ENCODE measurements at regions not wholly inside any gene's neighbourhood (a gene's known extent, or its start where the extent isn't known, plus 50 kb on each side); places are given as distances from the start of the nearest gene placed in this dataset.

DNA sequence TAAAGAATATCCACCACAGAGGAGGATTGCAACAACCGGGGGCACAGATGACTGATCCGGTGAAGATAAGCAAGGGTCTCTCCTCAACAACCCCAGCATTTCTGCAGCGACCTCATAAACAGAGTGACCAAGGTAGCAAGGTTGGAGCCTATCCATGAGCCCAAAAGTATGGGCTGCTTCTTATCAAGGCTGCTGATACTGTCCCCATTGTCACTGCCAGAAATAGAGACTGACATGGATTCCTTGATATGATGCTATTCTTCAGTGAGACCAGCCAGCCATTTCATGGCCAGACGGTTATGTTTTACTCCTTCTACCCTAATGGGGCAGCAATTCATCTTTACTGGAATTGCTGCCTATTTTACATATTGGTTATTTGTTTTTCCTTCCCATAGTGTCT lies 61.9 kb upstream of the ARHGAP5 start:
- H3K4me1 ChIP-seq (ENCODE audit: control insufficient read depth, extremely low read depth, insufficient read depth, low read length), result peaks cover 3% of the 10 kb centered on the region
- no peaks in the 10 kb centered on the region for H4K20me1 ChIP-seq (ENCODE audit: control insufficient read depth, extremely low read depth, insufficient read depth, low read length)
- H3K27me3 ChIP-seq (ENCODE audit: control insufficient read depth, insufficient read depth, low read length), result no peaks in the 10 kb centered on the region
- no peaks in the 10 kb centered on the region for H3K9me3 ChIP-seq (ENCODE audit: control insufficient read depth, insufficient read depth, low read depth, low read length)
- no peak overlapping the region for H3K4me2 ChIP-seq (ENCODE audit: extremely low read depth, insufficient read depth, low read length)
- TF ChIP-seq EZH2 (IDR thresholded peaks at IDR 0.05; ENCODE audit: low read length, missing control alignments), result no peak
- TF ChIP-seq, protein P1, sequence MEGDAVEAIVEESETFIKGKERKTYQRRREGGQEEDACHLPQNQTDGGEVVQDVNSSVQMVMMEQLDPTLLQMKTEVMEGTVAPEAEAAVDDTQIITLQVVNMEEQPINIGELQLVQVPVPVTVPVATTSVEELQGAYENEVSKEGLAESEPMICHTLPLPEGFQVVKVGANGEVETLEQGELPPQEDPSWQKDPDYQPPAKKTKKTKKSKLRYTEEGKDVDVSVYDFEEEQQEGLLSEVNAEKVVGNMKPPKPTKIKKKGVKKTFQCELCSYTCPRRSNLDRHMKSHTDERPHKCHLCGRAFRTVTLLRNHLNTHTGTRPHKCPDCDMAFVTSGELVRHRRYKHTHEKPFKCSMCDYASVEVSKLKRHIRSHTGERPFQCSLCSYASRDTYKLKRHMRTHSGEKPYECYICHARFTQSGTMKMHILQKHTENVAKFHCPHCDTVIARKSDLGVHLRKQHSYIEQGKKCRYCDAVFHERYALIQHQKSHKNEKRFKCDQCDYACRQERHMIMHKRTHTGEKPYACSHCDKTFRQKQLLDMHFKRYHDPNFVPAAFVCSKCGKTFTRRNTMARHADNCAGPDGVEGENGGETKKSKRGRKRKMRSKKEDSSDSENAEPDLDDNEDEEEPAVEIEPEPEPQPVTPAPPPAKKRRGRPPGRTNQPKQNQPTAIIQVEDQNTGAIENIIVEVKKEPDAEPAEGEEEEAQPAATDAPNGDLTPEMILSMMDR (conservative IDR thresholded peaks at IDR 0.05 in 1 of 2, IDR thresholded peaks at IDR 0.05 in 1 of 2; ENCODE audit: low read depth in 1 of 2, low read length in 2 of 2), result no peak
- H3K27ac ChIP-seq (ENCODE audit: insufficient read depth, low read length), result no peak overlapping the region
- no peak for DNase-seq (ENCODE audit: low read depth in 2 of 2)
- H3K9ac ChIP-seq (ENCODE audit: insufficient read depth, low read length), result no peak overlapping the region
- no peaks in the 10 kb centered on the region for H3K36me3 ChIP-seq (ENCODE audit: control insufficient read depth, insufficient read depth, low read length)
- H3K4me3 ChIP-seq (replicated peaks in 1 of 4; ENCODE audit: control extremely low read depth in 1 of 4, insufficient read depth in 1 of 4, low read depth in 3 of 4, low read length in 4 of 4), result no peak overlapping the region
- no peak overlapping the region for H2AFZ ChIP-seq (ENCODE audit: low read length)
- H3K79me2 ChIP-seq (ENCODE audit: control insufficient read depth, insufficient read depth, low read length), result no peaks in the 10 kb centered on the region

DNA sequence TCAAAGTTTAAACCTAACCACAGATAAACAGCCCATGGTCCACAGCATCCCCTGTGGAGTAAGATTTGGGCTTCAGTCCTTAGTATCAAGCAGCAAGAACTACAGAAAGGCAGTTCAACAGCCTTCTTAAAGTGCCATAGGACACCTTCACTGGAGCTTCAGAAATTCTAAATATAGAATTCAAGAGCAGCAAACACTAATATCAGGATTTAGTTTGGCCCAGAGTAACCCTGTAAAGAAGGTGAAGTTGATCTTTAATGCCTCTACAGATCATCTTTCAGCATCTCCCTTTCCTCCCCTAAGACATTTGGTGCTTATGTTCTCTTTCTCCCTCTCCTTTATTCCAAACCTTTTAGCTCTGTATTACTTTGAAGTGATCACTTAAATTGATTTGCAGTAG lies 59.5 kb upstream of the ARHGAP5 start:
- no peak for DNase-seq (ENCODE audit: low read depth in 2 of 2)
- Histone ChIP-seq H2AFZ (ENCODE audit: low read length) (no peak overlapping the region), H4K20me1 (ENCODE audit: control insufficient read depth, extremely low read depth, insufficient read depth, low read length) (no peaks in the 10 kb centered on the region), H3K27me3 (ENCODE audit: control insufficient read depth, insufficient read depth, low read length) (no peaks in the 10 kb centered on the region), H3K4me1 (ENCODE audit: control insufficient read depth, extremely low read depth, insufficient read depth, low read length) (no peaks in the 10 kb centered on the region), H3K9ac (ENCODE audit: insufficient read depth, low read length) (no peak overlapping the region), H3K27ac (ENCODE audit: insufficient read depth, low read length) (no peak overlapping the region), H3K79me2 (ENCODE audit: control insufficient read depth, insufficient read depth, low read length) (no peaks in the 10 kb centered on the region), H3K9me3 (ENCODE audit: control insufficient read depth, insufficient read depth, low read depth, low read length) (no peaks in the 10 kb centered on the region), H3K4me2 (ENCODE audit: extremely low read depth, insufficient read depth, low read length) (no peak overlapping the region), H3K36me3 (ENCODE audit: control insufficient read depth, insufficient read depth, low read length) (no peaks in the 10 kb centered on the region), H3K4me3 (replicated peaks in 1 of 4; ENCODE audit: control extremely low read depth in 1 of 4, insufficient read depth in 1 of 4, low read depth in 3 of 4, low read length in 4 of 4) (no peak overlapping the region)
- TF ChIP-seq EZH2 (IDR thresholded peaks at IDR 0.05; ENCODE audit: low read length, missing control alignments), result no peak
- TF ChIP-seq, protein P1 (conservative IDR thresholded peaks at IDR 0.05 in 1 of 2, IDR thresholded peaks at IDR 0.05 in 1 of 2; ENCODE audit: low read depth in 1 of 2, low read length in 2 of 2), result no peak

DNA sequence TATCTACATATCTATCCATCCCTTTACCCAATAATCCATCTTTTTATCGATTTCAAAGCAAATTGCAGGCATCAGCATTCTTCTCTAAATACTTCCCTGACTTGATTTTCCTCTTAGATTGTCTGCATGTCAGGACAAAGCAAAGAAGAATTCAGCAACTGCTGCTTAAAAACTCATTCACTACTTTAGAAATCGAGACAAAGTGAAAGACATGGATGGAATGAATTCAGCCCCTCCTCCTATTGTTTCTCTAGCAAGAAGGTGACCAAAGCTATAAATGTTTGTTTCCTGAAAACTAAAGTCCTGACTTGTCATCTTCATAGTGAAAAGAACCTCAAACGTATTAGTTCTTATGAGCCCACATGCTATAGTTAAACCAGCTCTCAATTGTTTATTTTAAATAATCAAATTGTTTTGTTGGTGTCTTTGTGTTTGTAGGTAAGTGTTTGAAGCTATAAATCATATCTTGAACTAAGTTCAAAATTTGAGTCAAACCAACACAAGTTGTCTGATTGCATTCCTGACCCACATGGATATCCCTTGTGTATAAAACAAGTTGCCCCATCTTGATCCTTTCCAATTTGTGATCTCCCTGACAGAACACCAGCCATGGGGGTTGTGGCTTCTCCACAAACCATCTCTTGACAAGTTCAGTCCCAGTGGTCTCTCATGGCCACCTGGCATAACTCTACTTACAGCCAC lies 58.6 kb upstream of the ARHGAP5 start:
- Histone ChIP-seq H3K9me3 (ENCODE audit: control insufficient read depth, insufficient read depth, low read depth, low read length) (no peaks in the 10 kb centered on the region), H3K4me3 (replicated peaks in 1 of 4; ENCODE audit: control extremely low read depth in 1 of 4, insufficient read depth in 1 of 4, low read depth in 3 of 4, low read length in 4 of 4) (no peak overlapping the region), H3K27me3 (ENCODE audit: control insufficient read depth, insufficient read depth, low read length) (no peaks in the 10 kb centered on the region), H3K4me2 (ENCODE audit: extremely low read depth, insufficient read depth, low read length) (no peak overlapping the region), H3K79me2 (ENCODE audit: control insufficient read depth, insufficient read depth, low read length) (no peaks in the 10 kb centered on the region), H3K9ac (ENCODE audit: insufficient read depth, low read length) (no peak overlapping the region), H4K20me1 (ENCODE audit: control insufficient read depth, extremely low read depth, insufficient read depth, low read length) (no peaks in the 10 kb centered on the region), H3K27ac (ENCODE audit: insufficient read depth, low read length) (no peak overlapping the region), H2AFZ (ENCODE audit: low read length) (no peak overlapping the region), H3K4me1 (ENCODE audit: control insufficient read depth, extremely low read depth, insufficient read depth, low read length) (no peaks in the 10 kb centered on the region), H3K36me3 (ENCODE audit: control insufficient read depth, insufficient read depth, low read length) (no peaks in the 10 kb centered on the region)
- TF ChIP-seq, protein P1 (conservative IDR thresholded peaks at IDR 0.05 in 1 of 2, IDR thresholded peaks at IDR 0.05 in 1 of 2; ENCODE audit: low read depth in 1 of 2, low read length in 2 of 2), result no peak
- no peak for TF ChIP-seq EZH2 (IDR thresholded peaks at IDR 0.05; ENCODE audit: low read length, missing control alignments)
- no peak for DNase-seq (ENCODE audit: low read depth in 2 of 2)

All from fibroblast of lung (primary cell).